22Rv1 (cell line): ENCODE measurements at regions not wholly inside any gene's neighbourhood (a gene's known extent, or its start where the extent isn't known, plus 50 kb on each side); places are given as distances from the start of the nearest gene placed in this dataset.
A peak's percentile ranks its signal among the peaks of the same experiment; 100 is the strongest.

Experiments
- ZFX ChIP-seq: fragments of 450-650 bp; IDR thresholded peaks from 2 replicates; pipeline ENCODE4 v1.6.1; 2017; ENCODE audit warnings: antibody characterized with exemption, borderline replicate concordance
- TF ChIP-seq, protein P1 (sequence below): fragments of 450-650 bp; IDR thresholded peaks from 2 replicates; pipeline ENCODE4 v1.5.1; 2017; ENCODE audit warnings: mild to moderate bottlenecking

GRCh38 chr4:54433686-54434085, 204.6 kb downstream of the PDGFRA start:
- TF ChIP-seq, protein P1, sequence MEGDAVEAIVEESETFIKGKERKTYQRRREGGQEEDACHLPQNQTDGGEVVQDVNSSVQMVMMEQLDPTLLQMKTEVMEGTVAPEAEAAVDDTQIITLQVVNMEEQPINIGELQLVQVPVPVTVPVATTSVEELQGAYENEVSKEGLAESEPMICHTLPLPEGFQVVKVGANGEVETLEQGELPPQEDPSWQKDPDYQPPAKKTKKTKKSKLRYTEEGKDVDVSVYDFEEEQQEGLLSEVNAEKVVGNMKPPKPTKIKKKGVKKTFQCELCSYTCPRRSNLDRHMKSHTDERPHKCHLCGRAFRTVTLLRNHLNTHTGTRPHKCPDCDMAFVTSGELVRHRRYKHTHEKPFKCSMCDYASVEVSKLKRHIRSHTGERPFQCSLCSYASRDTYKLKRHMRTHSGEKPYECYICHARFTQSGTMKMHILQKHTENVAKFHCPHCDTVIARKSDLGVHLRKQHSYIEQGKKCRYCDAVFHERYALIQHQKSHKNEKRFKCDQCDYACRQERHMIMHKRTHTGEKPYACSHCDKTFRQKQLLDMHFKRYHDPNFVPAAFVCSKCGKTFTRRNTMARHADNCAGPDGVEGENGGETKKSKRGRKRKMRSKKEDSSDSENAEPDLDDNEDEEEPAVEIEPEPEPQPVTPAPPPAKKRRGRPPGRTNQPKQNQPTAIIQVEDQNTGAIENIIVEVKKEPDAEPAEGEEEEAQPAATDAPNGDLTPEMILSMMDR: peak; percentile 53; the same call in 1 of the 2 replicates
- TF ChIP-seq ZFX: no peak
